ENCODE measurements at regions not wholly inside any gene's neighbourhood (a gene's known extent, or its start where the extent isn't known, plus 50 kb on each side); places are given as distances from the start of the nearest gene placed in this dataset.

DNA sequence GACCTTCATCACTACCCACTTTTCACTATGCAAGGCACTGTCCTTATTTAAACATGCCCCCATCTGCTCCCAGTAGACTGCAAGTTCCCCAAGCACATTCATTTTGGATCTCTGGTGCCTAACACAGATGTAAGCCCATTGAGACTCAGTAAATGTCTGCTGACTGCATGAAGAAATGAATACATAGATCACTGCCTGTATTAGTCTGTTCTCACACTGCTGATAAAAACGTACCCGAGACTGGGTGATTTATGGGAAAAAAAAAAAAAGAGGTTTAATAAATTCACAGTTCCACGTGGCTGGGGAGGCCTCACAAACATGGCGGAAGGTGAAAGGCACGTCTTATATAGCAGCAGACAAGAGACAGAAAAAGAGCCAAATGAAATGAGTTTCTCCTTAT, 204.9 kb downstream of the ATG4C start:
- in situ Hi-C loops (cut with MboI) = no loop called here
- H3K4me1 ChIP-seq (replicated peaks in 1 of 2; ENCODE audit: control insufficient read depth in 2 of 2, insufficient read depth in 2 of 2, low read length in 2 of 2) = no peaks in the 10 kb centered on the region
- DNase-seq (ENCODE audit: extremely low read depth in 1 of 4, low spot score in 3 of 4) (no peak), FAIRE-seq (no peak), ATAC-seq (no peak)
- no peak overlapping the region for H3K4me3 ChIP-seq
- intact Hi-C loops (cut with micrococcal nuclease) = loop anchor here (5.0 kb wide), 1 partner anchor 147 kb away; no protein-coding TSS in a partner anchor
- H3K27ac ChIP-seq (ENCODE audit: extremely low read depth, low read depth, low read length) = no peak overlapping the region
- H3K9ac ChIP-seq (ENCODE audit: insufficient read depth in 1 of 2, low read depth in 2 of 2, low read length in 2 of 2) = no peak overlapping the region
- no peak overlapping the region for H3K4me2 ChIP-seq (ENCODE audit: insufficient read depth, low read length)
- no peak overlapping the region for H2AFZ ChIP-seq (ENCODE audit: low read depth, low read length)
- no peaks in the 10 kb centered on the region for H3K9me1 ChIP-seq (ENCODE audit: control insufficient read depth, insufficient read depth, low read length)
- CTCF ChIA-PET (ENCODE audit: low intra/inter-chr PET ratio) = no interaction called here
- H3K79me2 ChIP-seq (ENCODE audit: control insufficient read depth, insufficient read depth, low read length) = no peaks in the 10 kb centered on the region
- no peaks in the 10 kb centered on the region for H3K36me3 ChIP-seq (ENCODE audit: control insufficient read depth, insufficient read depth, low read length)
- H3K27me3 ChIP-seq (ENCODE audit: control insufficient read depth in 2 of 2, insufficient read depth in 2 of 2, low read length in 2 of 2) = peaks cover 4 to 7% of the 10 kb centered on the region in 2 experiments; a peak in 4 of 5 replicates
- POLR2A ChIA-PET = no interaction called here
- no peaks in the 10 kb centered on the region; the same call in 1 of the 2 replicates for H4K20me1 ChIP-seq (replicated peaks; ENCODE audit: control insufficient read depth, insufficient read depth, low read length)
- WGBS (ENCODE audit: insufficient coverage, low coverage, missing lambda C conversion rate) = 7% methylated on average over 5 of the region's 5 CpGs
- H3K9me3 ChIP-seq (replicated peaks; ENCODE audit: control insufficient read depth, insufficient read depth, low read depth, low read length) = no peaks in the 10 kb centered on the region
- no TSS peak for BruUV-seq (replicated peaks)
- TF ChIP-seq ARID2 (IDR thresholded peaks at IDR 0.05) = no peak
- TF ChIP-seq, protein P1, sequence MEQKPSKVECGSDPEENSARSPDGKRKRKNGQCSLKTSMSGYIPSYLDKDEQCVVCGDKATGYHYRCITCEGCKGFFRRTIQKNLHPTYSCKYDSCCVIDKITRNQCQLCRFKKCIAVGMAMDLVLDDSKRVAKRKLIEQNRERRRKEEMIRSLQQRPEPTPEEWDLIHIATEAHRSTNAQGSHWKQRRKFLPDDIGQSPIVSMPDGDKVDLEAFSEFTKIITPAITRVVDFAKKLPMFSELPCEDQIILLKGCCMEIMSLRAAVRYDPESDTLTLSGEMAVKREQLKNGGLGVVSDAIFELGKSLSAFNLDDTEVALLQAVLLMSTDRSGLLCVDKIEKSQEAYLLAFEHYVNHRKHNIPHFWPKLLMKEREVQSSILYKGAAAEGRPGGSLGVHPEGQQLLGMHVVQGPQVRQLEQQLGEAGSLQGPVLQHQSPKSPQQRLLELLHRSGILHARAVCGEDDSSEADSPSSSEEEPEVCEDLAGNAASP (IDR thresholded peaks at IDR 0.05) = no peak
- no peak for TF ChIP-seq MAFK (IDR thresholded peaks at IDR 0.05; ENCODE audit: low read length)
- no peak for TF ChIP-seq ZSCAN32 (CRISPR knock-in tag; IDR thresholded peaks at IDR 0.05)
- TF ChIP-seq TBL1XR1 (IDR thresholded peaks at IDR 0.05; ENCODE audit: low read length in 2 of 2) = no peak
- TF ChIP-seq CBX8 (IDR thresholded peaks at IDR 0.05; ENCODE audit: borderline replicate concordance, extremely low read depth, low read depth, low read length, poor library complexity, severe bottlenecking) = no peak
- TF ChIP-seq, protein P2, sequence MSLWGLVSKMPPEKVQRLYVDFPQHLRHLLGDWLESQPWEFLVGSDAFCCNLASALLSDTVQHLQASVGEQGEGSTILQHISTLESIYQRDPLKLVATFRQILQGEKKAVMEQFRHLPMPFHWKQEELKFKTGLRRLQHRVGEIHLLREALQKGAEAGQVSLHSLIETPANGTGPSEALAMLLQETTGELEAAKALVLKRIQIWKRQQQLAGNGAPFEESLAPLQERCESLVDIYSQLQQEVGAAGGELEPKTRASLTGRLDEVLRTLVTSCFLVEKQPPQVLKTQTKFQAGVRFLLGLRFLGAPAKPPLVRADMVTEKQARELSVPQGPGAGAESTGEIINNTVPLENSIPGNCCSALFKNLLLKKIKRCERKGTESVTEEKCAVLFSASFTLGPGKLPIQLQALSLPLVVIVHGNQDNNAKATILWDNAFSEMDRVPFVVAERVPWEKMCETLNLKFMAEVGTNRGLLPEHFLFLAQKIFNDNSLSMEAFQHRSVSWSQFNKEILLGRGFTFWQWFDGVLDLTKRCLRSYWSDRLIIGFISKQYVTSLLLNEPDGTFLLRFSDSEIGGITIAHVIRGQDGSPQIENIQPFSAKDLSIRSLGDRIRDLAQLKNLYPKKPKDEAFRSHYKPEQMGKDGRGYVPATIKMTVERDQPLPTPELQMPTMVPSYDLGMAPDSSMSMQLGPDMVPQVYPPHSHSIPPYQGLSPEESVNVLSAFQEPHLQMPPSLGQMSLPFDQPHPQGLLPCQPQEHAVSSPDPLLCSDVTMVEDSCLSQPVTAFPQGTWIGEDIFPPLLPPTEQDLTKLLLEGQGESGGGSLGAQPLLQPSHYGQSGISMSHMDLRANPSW (CRISPR knock-in tag; IDR thresholded peaks at IDR 0.05) = no peak
- TF ChIP-seq, protein P3, sequence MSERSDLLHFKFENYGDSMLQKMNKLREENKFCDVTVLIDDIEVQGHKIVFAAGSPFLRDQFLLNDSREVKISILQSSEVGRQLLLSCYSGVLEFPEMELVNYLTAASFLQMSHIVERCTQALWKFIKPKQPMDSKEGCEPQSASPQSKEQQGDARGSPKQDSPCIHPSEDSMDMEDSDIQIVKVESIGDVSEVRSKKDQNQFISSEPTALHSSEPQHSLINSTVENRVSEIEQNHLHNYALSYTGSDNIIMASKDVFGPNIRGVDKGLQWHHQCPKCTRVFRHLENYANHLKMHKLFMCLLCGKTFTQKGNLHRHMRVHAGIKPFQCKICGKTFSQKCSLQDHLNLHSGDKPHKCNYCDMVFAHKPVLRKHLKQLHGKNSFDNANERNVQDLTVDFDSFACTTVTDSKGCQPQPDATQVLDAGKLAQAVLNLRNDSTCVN (CRISPR knock-in tag; IDR thresholded peaks at IDR 0.05) = no peak
- TF ChIP-seq, protein P4, sequence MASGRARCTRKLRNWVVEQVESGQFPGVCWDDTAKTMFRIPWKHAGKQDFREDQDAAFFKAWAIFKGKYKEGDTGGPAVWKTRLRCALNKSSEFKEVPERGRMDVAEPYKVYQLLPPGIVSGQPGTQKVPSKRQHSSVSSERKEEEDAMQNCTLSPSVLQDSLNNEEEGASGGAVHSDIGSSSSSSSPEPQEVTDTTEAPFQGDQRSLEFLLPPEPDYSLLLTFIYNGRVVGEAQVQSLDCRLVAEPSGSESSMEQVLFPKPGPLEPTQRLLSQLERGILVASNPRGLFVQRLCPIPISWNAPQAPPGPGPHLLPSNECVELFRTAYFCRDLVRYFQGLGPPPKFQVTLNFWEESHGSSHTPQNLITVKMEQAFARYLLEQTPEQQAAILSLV (tag; IDR thresholded peaks at IDR 0.05) = no peak
- no peak for TF ChIP-seq ZNF253 (CRISPR knock-in tag; conservative IDR thresholded peaks at IDR 0.05)
- TF ChIP-seq, protein P5, sequence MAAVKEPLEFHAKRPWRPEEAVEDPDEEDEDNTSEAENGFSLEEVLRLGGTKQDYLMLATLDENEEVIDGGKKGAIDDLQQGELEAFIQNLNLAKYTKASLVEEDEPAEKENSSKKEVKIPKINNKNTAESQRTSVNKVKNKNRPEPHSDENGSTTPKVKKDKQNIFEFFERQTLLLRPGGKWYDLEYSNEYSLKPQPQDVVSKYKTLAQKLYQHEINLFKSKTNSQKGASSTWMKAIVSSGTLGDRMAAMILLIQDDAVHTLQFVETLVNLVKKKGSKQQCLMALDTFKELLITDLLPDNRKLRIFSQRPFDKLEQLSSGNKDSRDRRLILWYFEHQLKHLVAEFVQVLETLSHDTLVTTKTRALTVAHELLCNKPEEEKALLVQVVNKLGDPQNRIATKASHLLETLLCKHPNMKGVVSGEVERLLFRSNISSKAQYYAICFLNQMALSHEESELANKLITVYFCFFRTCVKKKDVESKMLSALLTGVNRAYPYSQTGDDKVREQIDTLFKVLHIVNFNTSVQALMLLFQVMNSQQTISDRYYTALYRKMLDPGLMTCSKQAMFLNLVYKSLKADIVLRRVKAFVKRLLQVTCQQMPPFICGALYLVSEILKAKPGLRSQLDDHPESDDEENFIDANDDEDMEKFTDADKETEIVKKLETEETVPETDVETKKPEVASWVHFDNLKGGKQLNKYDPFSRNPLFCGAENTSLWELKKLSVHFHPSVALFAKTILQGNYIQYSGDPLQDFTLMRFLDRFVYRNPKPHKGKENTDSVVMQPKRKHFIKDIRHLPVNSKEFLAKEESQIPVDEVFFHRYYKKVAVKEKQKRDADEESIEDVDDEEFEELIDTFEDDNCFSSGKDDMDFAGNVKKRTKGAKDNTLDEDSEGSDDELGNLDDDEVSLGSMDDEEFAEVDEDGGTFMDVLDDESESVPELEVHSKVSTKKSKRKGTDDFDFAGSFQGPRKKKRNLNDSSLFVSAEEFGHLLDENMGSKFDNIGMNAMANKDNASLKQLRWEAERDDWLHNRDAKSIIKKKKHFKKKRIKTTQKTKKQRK (IDR thresholded peaks at IDR 0.05; ENCODE audit: borderline replicate concordance, low read depth, low read length) = no peak
- TF ChIP-seq GATA2 (CRISPR knock-in tag; IDR thresholded peaks at IDR 0.05) = no peak
- TF ChIP-seq U2AF2 (optimal IDR thresholded peaks at IDR 0.05; ENCODE audit: low read depth, low read length) = no peak
- no peak for TF ChIP-seq PML (IDR thresholded peaks at IDR 0.05; ENCODE audit: low read length)

Measured in K562 (cell line).